ENCODE measurements at regions not wholly inside any gene's neighbourhood (a gene's known extent, or its start where the extent isn't known, plus 50 kb on each side); places are given as distances from the start of the nearest gene placed in this dataset.

DNA sequence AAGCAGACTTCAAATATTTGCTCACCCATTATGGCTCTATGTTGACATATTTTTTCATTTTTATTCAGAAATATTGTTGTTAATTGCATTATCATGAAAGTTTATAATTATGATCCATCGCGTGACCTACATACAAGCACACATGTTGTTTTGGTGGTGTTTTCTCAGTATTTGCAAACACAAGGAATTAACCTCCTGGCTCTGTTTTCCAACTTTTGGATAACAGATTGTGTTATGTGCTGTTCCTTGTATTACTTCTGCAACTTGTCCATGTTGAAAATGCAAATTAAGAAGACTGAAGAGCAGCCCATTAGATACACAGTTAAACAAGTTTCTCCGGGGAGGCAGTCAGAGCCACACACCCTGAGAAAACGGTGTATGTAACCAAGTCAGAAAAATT is 201.2 kb downstream of the SEC23A start:
- DNase-seq (ENCODE audit: low read depth): no peak

DNA sequence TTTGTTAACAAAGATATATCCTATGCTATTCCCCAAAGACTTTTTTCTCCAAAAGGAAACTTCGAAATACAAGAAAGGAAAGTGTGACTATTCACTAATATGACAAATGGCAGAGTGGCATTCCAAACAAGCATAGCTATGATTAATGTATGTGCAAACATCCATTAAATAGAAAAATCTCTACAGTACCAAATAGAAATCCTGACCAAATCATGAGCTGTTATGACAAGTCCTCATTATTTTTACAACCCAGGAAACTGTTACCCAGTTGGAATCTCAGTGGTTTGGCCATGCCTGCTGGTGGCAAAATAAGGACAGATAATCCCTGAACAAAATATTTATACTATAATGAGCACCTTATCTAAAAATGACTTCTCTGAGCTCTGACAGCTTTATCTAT is 202.1 kb downstream of the SEC23A start:
- no peak for DNase-seq (ENCODE audit: low read depth)

GRCh38 chr14:38887696-38888095 is 215.3 kb downstream of the SEC23A start:
- no peak for DNase-seq (ENCODE audit: low read depth)

- DNase-seq (ENCODE audit: low read depth): no peak
These were observed 218.9 kb downstream of the SEC23A start for GRCh38 chr14:38884109-38884508.

DNA sequence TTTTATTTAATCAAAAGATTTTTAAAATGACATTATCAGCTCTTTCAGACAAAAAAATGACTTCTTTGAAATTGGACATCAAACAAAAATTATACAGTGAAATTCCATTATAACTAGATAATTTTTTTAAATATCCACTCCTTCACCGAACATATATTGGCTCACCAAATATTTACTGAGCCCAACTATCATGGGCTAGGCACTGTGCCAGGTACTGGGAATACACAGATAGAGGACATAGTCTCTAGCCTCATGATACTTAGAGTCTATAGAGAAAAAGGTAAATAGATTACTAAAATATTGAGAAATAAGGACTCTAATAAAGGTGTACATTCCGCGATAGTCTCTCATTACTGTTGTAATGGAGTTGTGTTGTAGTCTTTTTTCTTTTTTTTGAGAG is 219.9 kb downstream of the SEC23A start:
- no peak for DNase-seq (ENCODE audit: low read depth)

GRCh38 chr14:38882533-38882932 is 220.5 kb downstream of the SEC23A start:
- no peak for DNase-seq (ENCODE audit: low read depth)

DNA sequence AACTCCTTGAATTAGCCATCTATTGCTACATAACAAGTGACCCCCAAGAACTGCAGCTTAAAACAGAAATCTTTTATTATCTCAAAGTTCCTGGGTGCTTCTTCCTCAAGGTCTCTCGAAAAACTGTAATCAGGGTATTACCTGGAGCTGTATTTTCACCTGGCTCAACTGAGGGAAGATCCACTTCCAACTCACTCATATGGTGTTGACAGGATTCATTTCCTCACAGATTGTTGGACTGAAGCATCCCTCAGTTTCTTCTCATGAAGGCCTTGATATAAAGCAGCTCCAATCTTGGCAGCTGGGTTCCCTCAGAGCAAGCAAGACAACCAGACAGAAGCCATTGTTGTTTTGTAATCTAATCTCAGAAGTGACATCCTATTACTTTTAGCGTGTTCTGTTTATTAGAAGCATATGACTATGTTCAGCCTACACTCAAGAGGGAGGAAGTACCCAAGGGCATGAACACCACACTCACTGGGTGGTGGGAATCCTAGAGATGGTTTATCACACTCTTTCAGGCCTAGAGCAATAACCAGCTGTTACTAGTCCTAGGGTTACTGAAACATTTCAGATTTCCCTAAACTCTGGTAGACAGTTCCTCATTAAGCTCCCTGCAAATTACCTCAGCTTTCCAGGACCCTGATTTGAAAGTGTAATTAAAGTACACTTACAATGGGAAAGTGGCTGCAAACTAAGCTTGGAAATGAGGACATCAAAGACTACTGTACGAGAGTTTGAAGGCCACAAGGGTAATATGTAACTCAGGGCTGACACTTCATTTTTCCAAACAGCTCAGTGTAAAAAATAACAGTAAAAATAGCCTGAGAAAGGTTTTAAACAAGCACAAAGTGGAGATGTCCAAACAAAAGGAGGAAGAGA is 222.2 kb downstream of the SEC23A start:
- DNase-seq (ENCODE audit: low read depth): no peak

DNA sequence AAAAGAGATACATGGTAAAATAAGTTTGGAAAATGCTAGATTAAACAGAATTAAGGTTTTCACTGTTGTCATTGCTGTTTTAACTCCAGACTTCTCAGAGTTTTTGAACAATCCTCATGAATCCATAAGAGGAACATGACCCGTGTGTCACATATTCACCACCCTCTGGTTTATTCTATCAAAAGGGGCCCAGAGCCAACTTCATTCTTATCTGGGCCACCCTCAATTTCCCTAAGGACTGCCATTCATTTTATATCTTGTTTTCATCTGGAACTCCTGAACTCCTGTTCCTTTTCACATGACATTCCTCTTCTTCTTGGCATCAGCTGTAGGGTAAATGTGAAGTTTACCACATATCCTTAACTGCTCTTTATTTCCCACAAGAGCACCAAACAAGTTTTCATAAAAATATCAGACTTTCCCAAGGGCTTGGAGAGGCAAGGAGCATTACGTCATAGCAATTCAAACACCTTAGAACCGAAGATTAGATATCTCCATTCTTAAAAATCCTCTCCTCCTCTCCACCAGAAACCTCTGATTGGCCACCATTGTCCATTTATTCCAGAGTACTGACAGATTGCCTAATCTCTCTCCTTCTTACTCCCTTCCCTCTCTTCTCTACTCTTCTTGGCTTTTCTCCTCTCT is 225.2 kb downstream of the SEC23A start:
- DNase-seq (ENCODE audit: low read depth): no peak

DNA sequence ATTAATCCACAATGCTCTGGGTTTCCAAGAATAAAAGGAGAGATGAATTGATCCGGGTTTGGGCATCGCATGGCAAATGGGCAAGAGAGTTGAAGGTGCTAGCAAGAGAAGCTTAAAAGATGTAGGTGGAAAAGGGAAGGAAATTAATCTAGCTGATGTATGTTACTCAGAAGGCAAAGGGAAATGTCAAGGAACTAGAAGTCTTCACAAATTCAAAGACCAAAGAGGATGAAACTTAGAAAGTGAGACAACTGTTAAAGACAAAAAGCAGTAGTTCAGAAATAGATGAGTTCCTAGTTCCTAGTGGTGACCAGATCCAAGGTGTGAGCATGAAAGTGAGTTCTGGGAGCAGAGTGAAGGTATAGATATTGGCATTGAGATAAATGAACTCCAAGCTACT is 228.3 kb downstream of the SEC23A start:
- DNase-seq (ENCODE audit: low read depth): no peak

- no peak for DNase-seq (ENCODE audit: low read depth)
These were observed 229.0 kb downstream of the SEC23A start for GRCh38 chr14:38873941-38874612.

GRCh38 chr14:38870296-38870836 is 232.7 kb downstream of the SEC23A start:
- DNase-seq (ENCODE audit: low read depth): no peak

GRCh38 chr14:38868399-38869290 is 234.4 kb downstream of the SEC23A start:
- no peak for DNase-seq (ENCODE audit: low read depth)

GRCh38 chr14:38867561-38868150 is 235.4 kb downstream of the SEC23A start:
- DNase-seq (ENCODE audit: low read depth): peak; percentile 70

- DNase-seq (ENCODE audit: low read depth): no peak
These were observed 236.6 kb downstream of the SEC23A start for GRCh38 chr14:38866461-38866860.

GRCh38 chr14:38862366-38862765 is 240.7 kb downstream of the SEC23A start:
- DNase-seq (ENCODE audit: low read depth): no peak

DNA sequence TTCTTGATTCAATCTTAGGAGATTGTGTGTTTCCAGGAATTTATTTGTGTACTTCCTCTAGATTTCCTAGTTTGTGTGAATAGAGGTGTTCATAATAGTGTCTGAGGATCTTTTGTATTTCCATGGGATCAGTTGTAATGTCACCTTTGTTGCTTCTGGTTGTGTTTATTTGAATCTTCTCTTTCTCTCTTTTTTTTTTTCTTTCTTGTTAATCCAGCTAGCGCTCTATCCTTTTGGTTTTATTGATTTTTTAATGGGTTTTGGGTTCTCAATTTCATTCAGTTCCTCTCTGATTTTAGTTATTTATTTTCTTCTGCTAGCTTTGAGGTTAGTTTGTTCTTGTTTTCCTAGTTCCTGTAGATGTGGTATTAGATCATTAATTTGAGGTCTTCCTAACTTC is 242.5 kb downstream of the SEC23A start:
- no peak for DNase-seq (ENCODE audit: low read depth)

DNA sequence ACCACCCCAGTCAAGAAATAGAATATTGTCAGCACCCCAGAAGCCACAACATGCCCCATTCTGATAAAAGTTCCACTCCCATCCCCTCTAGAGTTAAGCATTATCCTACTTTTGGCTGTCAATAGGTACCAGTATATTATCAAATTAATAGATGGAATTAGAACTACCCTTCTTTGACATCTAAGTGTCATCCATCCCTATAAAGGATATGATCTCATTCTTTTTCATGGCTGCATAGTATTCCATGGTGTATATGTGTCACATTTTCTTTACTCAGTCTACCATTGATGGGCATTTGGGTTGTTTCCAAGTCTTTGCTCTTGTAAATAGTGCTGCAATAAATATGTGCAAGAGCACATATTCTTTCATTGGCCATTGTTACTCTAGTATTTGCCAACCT is 246.2 kb downstream of the SEC23A start:
- DNase-seq (ENCODE audit: low read depth): no peak

GRCh38 chr14:38855513-38855912 is 247.5 kb downstream of the SEC23A start:
- DNase-seq (ENCODE audit: low read depth): no peak

- no peak for DNase-seq (ENCODE audit: low read depth)
These were observed 251.9 kb downstream of the SEC23A start for GRCh38 chr14:38851111-38851510.

DNA sequence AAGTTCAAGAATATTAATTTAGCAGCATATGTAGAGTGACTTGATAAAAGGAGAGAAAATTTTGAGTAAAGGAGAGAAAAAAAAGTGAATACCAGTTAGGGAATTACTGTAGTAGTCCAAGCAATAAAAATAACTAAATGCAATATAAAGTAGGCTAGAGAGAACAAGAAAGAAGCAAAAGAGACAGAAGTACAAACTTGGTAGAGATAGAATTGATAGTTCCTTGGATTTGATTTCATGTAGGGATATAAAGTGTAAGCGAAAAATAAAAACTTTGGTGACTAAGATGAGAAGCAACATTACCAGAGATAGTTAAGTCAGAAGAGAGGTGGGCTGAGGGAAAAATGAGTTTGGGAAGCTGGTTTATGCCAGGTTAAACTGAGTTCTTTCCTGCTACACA is 252.4 kb downstream of the SEC23A start:
- no peak for DNase-seq (ENCODE audit: low read depth)
